WERI-Rb-1 (cell line): ENCODE measurements at regions not wholly inside any gene's neighbourhood (a gene's known extent, or its start where the extent isn't known, plus 50 kb on each side); places are given as distances from the start of the nearest gene placed in this dataset.
A peak's percentile ranks its signal among the peaks of the same experiment; 100 is the strongest.

Experiments used
- DNase-seq: peaks from one replicate; pipeline ENCODE4 v3.0.0-alpha.2; 2020
- H3K27ac ChIP-seq: fragments of 250-450 bp; sonication (Bioruptor Pico); 2 replicates; pipeline ENCODE4 v1.5.1; 2020; ENCODE audit warnings: mild to moderate bottlenecking, moderate library complexity
- H3K27me3 ChIP-seq: fragments of 250-450 bp; sonication (Bioruptor Pico); 2 replicates; pipeline ENCODE4 v1.5.1; 2021; ENCODE audit warnings: mild to moderate bottlenecking, low read depth, moderate library complexity; ENCODE audit not compliant: insufficient read depth, severe bottlenecking
- H3K36me3 ChIP-seq: fragments of 250-450 bp; sonication (Bioruptor Pico); 2 replicates; pipeline ENCODE4 v1.5.1; 2020; ENCODE audit warnings: mild to moderate bottlenecking, moderate library complexity
- H3K4me3 ChIP-seq: 2 replicates; pipeline ENCODE4 v1.5.1; 2011; ENCODE audit warnings: low read depth, mild to moderate bottlenecking, control low read depth, low read length
- H3K9me3 ChIP-seq: fragments of 250-450 bp; sonication (Bioruptor Pico); 2 replicates; pipeline ENCODE4 v1.5.1; 2021; ENCODE audit warnings: mild to moderate bottlenecking, moderate library complexity; ENCODE audit not compliant: severe bottlenecking
- CTCF ChIP-seq: IDR thresholded peaks from 2 replicates; pipeline ENCODE4 v1.5.1; 2011; ENCODE audit warnings: low read depth, mild to moderate bottlenecking, control low read depth, inconsistent platforms, low read length

GRCh38 chr1:117290890-117291289, 76.4 kb upstream of the MAN1A2 start:
- no peak overlapping the region for H3K27ac ChIP-seq
- H3K9me3 ChIP-seq, result no peaks in the 10 kb centered on the region
- no peak for TF ChIP-seq CTCF
- DNase-seq, result no peak
- H3K27me3 ChIP-seq, result no peaks in the 10 kb centered on the region
- no peak overlapping the region for H3K4me3 ChIP-seq
- H3K36me3 ChIP-seq, result no peaks in the 10 kb centered on the region

GRCh38 chr1:117289316-117289870, 77.9 kb upstream of the MAN1A2 start:
- no peak for TF ChIP-seq CTCF

GRCh38 chr1:117286562-117286961, 75.8 kb upstream of the VTCN1 start:
- Histone ChIP-seq H3K27ac (no peak overlapping the region), H3K36me3 (no peaks in the 10 kb centered on the region), H3K4me3 (no peak overlapping the region), H3K27me3 (no peaks in the 10 kb centered on the region), H3K9me3 (no peaks in the 10 kb centered on the region)
- DNase-seq, result no peak
- no peak for TF ChIP-seq CTCF

More at GRCh38 chr1:117289316-117289870, 77.9 kb upstream of the MAN1A2 start:
- Histone ChIP-seq H3K36me3 (no peaks in the 10 kb centered on the region), H3K4me3 (no peak overlapping the region), H3K27me3 (no peaks in the 10 kb centered on the region), H3K27ac (no peak overlapping the region), H3K9me3 (no peaks in the 10 kb centered on the region)
- no peak for DNase-seq

GRCh38 chr1:117286145-117286544, 75.4 kb upstream of the VTCN1 start:
- H3K27me3 ChIP-seq, result no peaks in the 10 kb centered on the region
- H3K27ac ChIP-seq, result no peak overlapping the region
- H3K4me3 ChIP-seq, result no peak overlapping the region
- no peaks in the 10 kb centered on the region for H3K9me3 ChIP-seq
- TF ChIP-seq CTCF, result no peak
- no peaks in the 10 kb centered on the region for H3K36me3 ChIP-seq
- no peak for DNase-seq

GRCh38 chr1:117284399-117285215, 73.9 kb upstream of the VTCN1 start:
- Histone ChIP-seq H3K27me3 (no peaks in the 10 kb centered on the region), H3K27ac (no peak overlapping the region), H3K36me3 (no peaks in the 10 kb centered on the region), H3K9me3 (no peaks in the 10 kb centered on the region), H3K4me3 (no peak overlapping the region)
- peak; percentile 54 for TF ChIP-seq CTCF
- peak; percentile 30 for DNase-seq
